GM18868 (cell line): ENCODE measurements at regions not wholly inside any gene's neighbourhood (a gene's known extent, or its start where the extent isn't known, plus 50 kb on each side); places are given as distances from the start of the nearest gene placed in this dataset.

Experiments
- ATAC-seq: cut with Tn5 transposase; IDR thresholded peaks from one replicate; pipeline ENCODE4 v1.9.1; 2021; ENCODE audit warnings: mild to moderate bottlenecking, moderate library complexity; ENCODE audit not compliant: unreplicated experiment

DNA sequence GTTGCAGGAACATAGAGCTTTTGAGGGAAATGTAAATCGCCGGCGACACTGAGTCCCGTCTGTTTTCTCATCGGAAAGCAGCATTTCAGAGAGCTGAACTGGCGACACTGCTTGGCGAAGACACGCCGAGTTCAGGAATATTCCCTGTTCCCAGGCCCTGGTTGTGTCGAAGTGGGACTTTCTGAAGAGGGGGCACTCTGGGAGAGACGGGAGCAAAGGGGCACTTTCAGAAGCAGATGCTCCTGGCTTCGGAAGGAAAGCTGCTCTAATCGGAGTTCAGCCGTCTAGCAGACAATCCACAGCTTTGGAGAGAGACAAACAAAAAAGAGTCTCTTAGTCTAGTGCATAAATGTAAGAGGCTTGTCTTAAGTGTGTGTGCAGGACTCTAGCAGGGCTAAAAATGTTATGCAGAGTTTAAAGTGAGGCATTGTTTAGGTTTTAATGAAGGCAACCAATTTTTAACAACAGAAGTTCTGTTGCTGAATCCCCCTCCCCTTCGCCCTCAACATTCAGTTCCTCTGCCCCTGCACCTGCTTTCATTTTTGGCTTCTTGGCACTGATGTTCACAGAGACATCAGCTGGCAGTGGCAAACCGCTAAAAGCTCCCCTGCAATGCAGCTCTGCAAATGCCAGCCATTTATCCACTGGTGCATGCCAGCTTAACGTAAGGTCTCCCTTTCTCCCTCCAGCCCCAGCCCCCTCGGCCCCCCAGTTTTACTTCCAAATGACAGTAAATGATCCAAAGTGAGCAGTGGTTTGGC, 289.5 kb upstream of the MPDZ start:
- ATAC-seq = no peak

DNA sequence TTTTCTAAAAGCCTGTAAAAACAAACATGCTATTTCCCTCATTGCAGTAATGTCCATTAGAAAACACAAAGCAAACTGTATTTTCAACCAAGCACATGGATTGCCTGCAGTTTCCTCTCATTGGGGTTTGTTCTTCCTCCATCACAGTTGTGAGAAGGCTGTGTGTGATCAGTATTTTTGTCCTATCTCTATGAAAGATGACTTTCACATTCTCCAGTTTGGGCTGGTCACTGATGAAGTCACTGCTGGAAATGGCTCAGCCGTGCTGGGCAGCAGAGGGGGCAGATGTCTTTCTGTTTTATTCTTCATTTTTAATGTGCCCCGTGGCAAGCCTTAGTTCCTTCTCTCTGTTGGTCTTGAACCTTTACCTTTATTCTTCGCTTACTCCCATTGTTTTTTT, 288.9 kb upstream of the MPDZ start:
- no peak for ATAC-seq

DNA sequence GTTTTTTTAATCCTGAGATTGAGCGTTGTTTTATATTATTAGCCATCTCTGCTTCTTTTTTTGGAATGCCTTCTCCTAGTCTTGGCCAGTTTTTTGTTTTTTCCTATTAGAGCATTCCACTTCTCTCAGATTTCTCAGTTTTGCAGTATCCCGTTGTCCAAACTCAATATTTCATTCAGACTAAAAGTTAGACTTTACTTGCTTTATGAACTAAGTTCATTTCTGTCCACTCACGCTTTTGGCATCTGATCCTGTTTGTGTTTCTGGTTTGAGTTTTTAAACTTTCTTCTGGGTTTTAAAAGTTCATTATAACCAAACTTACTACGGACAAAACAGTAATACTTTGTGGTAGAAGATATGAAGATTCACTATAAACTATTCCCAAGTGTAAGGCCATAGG, 288.3 kb upstream of the MPDZ start:
- ATAC-seq = no peak

DNA sequence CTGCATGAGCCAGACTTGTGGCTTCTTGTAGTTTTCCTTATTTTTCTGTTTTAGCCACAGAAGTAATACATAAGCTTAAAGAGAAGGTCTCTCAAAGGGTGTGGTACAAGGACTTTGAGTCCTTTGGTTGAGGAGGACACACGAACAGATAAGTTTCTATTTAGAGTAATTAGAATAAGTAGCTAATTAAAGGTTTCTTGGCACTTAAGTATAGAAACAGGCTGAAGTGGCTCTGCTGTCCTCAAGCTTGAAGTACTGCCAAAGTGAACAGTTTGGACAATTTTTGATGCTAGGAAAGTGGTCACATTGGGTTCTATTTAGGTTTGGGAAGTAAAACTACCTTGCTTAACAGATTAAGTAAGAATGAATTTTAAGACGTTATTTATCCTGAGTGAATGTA, 278.3 kb upstream of the MPDZ start:
- no peak for ATAC-seq

DNA sequence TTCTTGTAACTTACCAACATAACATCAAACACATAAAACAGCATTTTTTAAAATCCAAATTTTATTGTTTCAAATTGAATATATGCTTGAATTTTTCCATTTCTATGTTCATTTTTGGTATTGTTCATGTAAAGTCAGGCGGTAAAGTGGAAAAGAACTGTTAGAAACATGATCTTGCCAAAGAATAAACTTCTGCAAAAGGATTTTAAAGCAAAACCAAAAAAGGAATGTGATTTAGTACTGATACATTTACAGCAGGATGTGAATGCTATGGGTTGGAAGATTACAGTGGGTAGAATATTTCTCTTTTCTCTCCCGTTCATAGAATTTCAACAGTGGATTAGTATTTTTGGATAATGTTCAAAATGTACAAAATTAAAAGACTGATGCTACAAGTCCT, 277.2 kb upstream of the MPDZ start:
- no peak for ATAC-seq

DNA sequence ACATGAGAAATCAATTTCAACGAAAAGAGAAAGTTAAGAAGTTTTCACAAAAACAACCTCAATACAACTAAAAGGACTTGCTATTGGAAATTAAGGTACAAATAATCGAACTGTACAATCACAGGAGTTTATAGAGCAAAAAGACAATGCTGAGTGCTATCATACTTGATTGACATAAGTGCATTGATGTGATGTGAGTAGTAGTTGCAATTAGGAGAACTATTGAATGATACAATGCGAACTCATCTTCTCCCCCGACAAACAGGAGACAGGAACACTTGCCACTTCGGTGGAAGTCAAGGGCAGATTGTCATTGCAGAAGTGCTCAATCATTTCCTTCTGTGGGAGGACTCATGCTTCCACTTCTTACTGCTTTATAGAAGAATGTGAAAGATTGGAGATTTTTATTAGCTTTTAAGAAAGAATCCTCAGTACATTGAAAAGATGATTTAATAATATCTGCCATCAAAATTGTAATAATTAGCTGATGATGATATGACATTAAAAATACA, 276.6 kb upstream of the MPDZ start:
- no peak for ATAC-seq

DNA sequence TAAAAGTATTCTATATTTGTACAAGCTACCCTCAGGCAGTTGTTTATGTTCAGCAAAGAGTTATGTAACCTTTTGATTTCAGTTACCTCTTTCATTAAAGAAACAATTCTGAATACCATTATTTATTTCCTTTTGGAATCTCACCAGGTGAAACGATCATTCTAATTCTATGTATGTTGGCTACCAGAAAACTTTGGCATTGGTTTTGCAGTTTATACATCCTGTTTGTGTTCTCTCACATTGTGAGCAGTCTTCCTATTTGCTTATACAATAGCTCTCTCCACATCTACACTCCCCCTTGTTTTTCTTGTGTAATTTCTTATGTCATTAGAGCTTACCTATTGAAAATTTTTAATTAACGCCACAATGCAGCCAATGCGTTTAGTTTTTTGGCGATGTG, 276.0 kb upstream of the MPDZ start:
- ATAC-seq = no peak

DNA sequence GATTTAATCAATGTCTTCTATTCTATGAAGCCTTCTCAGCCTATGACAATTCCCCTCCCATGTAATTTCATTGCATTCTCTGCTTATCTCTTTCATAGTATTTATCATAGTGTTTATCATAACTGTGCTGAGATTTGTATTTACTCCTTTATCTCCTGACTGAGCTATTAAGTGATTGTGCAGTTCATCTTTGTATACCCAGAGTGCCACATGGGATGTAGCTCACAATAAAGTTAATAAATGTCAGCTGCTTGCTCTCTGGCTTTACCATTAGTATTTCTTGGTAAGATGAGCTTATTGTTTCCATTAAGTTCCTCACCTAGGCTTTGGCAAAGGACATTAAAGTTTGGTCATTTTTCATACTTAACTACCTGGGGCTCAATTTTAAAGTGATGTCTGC, 275.1 kb upstream of the MPDZ start:
- ATAC-seq = no peak

DNA sequence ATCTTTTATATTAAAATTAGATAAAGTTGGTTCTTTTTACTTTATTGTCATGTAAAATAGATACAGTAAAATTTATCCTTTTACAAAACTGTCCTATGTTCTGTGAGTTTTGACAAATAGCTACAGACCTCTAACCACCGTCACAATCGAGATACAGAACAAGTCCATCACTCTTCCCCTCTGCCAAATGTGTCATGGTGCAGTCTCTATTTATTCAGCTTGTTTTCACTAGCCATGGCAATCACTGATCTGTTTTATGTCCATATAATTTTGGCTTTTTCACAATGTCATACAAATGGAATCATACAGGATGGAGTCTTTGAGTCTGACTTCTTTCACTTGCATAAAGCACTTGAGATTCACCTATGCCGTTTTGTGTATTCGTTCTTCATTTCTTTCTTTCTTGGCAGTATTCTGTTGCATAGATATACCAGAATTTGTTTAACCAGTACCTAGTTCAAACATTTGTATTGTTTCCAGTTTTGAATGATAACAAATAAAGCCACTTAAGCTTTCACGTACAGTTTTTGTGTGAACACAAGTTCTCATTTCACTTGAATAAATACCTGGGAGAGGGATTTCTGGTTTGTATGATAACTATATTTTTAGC, 273.2 kb upstream of the MPDZ start:
- ATAC-seq = no peak

DNA sequence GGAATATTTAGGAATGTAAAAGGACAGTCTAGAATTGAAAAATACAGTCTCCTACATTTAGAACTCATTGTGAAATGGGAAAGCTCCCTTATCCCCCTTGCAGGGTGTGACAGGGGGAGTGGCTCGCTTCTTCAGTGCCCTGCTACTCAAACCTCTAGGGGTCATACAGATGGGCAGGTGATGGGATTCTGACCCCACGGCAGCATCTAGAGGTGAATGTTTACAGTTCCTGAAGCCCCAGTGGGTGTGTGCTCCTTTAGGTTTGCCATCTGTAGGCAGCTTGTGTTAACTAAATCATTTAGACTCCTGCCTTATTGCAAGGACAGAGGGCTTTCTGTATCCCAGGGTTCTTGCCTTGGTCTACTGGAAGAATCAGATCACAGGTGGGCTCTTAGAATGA, 271.0 kb upstream of the MPDZ start:
- no peak for ATAC-seq

DNA sequence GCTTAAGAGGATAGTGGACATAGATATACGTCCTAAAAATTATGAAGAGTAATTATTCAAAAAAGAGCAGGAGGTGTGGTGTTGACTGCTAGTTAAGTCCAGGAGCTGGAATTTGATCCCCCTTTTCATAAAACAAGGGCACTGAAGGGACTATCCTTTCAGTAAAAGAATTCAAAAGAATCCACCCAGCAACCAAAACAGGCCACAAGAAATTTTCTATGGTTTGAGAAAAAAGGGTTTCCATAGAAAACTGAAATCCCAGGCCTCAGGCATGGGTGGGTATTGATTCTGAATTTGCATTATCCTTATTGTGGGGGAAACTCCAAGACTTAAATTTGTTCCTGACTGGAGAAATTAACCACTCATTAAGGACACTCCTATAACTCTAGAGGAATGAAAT, 269.0 kb upstream of the MPDZ start:
- ATAC-seq = no peak

DNA sequence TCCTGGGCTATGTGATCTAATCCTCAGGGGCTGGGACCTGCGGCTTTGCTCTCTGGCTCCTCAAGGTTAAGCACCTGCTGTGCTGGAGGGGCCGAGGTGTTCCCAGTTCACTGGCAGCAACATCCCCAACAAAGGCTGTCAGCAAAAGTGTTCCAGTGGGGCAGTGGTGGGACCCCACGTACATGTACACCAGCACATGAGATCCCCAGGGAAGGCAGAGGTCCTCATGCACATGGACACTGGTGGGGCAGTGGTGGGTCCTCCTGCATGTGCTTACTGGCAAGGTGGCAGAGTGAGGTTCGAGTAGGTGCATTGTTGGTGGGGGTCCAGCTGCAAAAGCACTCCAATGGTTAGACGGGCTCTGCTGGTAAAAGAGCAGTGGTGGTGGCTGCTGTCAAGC, 255.6 kb upstream of the MPDZ start:
- ATAC-seq = no peak

DNA sequence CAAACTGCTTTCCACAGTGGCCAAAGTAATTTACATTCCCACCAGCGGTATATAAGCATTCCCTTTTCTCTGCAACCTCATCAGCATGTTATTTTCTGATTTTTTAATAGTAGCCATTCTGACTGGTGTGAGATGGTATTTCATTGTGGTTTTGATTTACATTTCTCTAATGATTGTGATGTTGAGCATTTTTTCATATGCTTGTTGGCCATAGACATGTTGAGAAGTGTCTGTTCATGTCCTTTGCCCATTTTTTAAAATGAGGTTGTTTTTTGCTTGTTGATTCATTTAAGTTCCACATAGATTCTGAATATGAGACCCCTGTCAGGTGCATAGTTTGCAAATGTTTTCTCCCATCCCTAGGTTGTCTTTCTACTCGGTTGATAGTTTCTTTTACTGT, 254.5 kb upstream of the MPDZ start:
- no peak for ATAC-seq

DNA sequence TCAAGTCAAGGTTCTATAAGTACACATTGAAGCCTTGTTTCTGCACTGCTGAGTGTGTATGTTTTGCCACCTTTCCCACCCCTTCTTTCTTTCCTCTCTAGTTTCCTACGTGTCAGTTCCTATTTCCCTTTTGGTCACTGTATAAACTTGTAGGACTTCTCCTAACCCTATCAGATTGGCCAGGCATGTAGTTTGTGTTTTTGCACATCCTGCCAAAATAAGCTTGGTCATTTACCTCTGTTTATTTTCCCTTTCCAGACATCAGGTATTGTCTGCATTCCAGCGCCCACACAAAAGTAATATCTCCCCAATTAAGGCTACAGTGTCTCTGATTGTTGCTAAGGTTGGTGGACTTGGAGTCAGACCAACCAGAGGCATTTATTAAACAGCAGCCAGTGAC, 252.9 kb upstream of the MPDZ start:
- ATAC-seq = no peak

DNA sequence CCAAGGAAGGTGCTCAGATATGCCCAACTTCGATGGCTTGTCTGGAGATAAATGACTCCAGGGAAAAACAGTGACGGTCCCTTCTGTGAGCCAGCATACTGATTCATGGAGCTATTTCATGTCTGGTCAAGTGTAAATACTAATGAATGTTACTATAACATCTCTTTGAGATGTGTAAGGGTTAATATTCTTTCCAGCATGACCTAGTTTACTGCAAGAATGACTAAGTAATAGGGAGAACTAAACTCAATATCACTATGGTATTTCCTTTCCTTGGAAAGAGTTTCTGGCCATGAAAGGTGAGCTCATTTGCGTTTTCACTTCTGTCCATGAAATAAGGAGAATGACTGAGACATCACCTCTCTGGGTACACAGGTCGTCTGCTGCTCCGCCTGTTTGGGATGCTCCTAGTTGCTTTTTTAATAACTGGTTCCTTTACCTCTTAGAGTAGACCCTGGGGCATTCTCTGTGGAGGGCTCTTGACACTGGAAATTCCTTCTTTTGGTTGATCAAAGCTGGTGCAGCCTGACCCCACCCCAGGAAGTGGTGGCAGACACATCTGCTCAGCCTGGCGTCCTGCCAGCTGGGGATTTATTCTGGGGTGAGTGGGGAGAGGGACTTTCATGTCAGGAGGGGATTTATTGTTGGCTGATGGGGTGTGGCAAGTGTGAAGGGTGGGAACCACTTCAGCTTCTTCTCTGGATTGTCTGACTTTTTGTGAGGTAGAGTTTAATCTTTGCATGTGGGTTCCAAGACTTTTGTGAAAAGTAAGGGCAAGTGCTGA, 250.0 kb upstream of the MPDZ start:
- no peak for ATAC-seq

DNA sequence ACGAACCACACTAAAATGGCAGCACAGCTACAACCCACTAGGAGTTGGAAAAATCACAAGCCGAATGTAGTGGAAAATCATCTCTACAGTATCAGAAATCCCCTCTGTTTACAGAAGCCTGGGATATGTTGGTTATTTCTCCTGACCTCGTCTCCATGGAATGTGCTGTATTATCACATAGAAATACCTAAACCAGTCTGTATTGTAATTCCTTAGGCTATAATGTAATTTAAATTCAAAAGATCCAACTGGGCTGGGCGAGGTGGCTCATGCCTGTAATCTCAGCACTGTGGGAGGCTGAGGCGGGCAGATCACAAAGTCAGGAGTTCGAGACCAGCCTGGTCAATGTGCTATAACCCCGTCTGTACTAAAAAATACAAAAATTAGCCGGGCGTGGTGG, 244.8 kb upstream of the MPDZ start:
- ATAC-seq = no peak

DNA sequence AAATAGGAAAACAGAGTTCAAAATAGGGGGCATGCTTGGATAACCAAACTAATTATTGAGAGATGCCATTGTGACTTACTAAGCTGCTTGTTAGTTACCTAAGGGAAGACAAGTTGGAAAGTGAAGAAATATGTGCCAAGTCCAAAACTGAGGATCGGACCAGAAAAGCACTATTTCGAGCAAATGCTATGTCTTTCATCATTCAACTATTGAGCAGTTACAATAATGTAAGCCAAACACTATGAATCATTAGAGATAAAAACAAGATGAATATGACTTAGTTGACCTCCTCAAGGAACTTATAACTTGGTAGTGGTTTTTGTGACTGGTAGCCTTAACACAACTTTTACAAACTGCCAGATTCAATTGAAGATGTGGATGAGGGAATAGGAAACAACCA, 240.6 kb upstream of the MPDZ start:
- ATAC-seq = no peak

DNA sequence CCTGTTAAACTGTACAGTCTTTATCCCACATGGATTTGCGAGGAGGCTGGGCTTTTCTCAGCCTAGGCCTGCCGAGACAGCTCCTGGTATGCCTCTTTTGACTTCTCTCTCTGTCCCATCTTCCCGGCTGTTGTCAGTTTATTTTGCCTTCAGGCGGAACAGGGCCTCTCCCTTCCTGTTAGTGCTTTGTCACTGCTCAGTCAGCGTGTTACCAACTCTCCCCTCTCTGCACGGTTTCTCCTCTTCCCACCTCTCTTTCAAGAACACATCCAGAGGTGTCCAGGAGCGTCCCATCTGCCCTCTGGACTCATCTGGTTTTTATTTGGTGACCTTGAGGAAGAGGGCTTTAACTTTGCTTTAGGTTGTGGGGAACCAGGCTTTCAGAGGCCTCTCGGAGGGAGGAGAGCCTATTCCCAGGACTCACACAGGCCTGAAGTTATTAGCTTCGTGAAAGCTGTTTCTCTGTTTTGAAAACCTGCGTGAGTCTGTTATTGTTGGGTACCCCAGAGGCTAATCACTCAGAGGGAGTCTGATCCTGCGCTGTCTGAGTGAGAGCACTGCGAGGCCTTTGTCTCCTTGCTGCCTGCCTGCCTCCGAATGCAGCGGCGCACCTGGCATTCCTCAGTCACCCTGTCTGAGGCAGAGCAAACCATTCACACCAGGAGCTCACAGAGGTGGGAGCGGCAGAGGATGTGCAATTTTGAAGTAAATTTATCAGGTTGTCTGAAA, 234.4 kb upstream of the MPDZ start:
- ATAC-seq = no peak

DNA sequence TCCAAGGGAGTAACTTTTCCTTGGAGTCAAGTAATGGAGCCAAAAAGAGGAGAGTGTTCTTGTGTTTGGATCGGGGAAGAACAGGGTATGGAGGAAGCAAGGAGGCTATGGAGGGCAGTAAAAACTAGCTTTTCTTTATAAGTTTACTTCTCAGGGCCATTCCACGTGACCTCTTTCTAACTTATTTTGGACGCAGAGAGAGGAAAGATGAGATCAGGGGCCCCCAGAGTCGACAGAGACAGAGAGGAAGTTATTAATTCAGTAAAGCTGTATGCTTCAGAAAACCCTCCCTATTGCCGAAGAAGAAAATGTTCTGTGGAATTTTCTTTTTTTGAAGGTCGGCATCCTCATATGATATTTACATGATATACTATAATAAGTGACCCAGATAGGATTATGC, 233.8 kb upstream of the MPDZ start:
- no peak for ATAC-seq

DNA sequence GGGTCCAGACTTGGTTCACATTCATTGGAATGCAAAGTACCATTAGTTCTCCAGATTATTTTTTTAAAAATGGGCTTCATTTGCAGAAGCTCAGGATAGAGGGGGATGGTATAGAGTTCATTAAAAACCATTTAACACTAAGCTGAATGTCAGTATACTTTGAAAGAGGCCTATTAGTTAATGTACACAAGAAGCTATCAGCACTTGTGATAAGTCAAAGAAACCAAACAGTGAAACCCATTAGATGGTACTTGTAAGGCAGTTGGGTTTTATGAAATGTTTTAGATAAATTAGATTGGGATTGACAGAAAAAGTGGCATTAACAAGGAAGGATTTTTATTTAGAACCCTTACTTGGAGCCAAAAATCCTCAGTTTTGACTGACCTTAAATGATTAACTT, 229.2 kb upstream of the MPDZ start:
- ATAC-seq = no peak

DNA sequence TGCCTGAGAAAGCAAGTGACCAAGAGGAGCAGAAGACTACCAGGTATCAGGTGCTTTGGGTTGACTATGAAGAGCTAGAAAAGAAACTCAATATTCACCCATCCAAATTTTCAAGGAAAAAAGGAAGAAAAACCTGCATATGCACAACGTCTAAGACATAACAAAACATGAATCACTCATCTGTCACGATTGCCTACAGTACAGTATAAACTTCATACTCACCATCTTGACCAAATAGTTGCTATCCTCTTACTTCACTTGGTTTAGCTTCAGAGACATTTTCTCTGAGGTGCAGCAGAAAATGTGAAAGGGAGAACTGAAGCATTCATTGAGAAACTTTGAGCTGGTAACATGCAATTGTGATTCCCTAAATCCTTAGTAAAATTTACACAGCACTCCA, 228.6 kb upstream of the MPDZ start:
- no peak for ATAC-seq
